B cell (primary cell): ENCODE measurements at regions not wholly inside any gene's neighbourhood (a gene's known extent, or its start where the extent isn't known, plus 50 kb on each side); places are given as distances from the start of the nearest gene placed in this dataset.

Experiments used
- CTCF ChIP-seq: fragments of 200-600 bp; IDR thresholded peaks from one replicate; pipeline ENCODE4 v1.8.0; 2022; ENCODE audit warnings: antibody characterized with exemption, mild to moderate bottlenecking
- EZH2 ChIP-seq: IDR thresholded peaks from 2 replicates; pipeline ENCODE4 v1.6.1; 2012; ENCODE audit warnings: borderline replicate concordance, low read depth, mild to moderate bottlenecking, moderate library complexity, low read length; ENCODE audit not compliant: insufficient read depth, poor library complexity, severe bottlenecking

GRCh38 chr7:28270536-28270935, 89.9 kb upstream of the JAZF1 start:
- TF ChIP-seq CTCF (no peak), EZH2 (no peak)
